ENCODE measurements at regions not wholly inside any gene's neighbourhood (a gene's known extent, or its start where the extent isn't known, plus 50 kb on each side); places are given as distances from the start of the nearest gene placed in this dataset.

GRCh38 chr18:57928466-57928865 is 115.6 kb upstream of the NEDD4L start:
- ChIA-PET CTCF (no interaction called here), POLR2A (no interaction called here)
- ATAC-seq, result no peak
- Histone ChIP-seq H3K9me3 (ENCODE audit: control insufficient read depth, insufficient read depth, low read depth, low read length) (no peaks in the 10 kb centered on the region), H3K4me3 (ENCODE audit: low read depth in 2 of 2, low read length in 2 of 2) (no peak overlapping the region), H3K36me3 (ENCODE audit: control insufficient read depth, insufficient read depth, low read length) (no peaks in the 10 kb centered on the region), H3K4me1 (ENCODE audit: control insufficient read depth, insufficient read depth, low read length) (no peaks in the 10 kb centered on the region), H3K27me3 (ENCODE audit: control insufficient read depth, insufficient read depth, low read length) (no peaks in the 10 kb centered on the region), H3K27ac (ENCODE audit: low read length) (no peak overlapping the region)
- intact Hi-C loops (cut with micrococcal nuclease; ENCODE audit: unreplicated experiment) (no loop called here), in situ Hi-C loops (cut with HindIII; ENCODE audit: low pct_unique_long_range_greater_than_20kb, low sequenced_read_pairs) (no loop called here)
- TF ChIP-seq TCF7L2 (IDR thresholded peaks at IDR 0.05; ENCODE audit: low read depth, low read length) (no peak), CTCF (IDR thresholded peaks at IDR 0.05) (no peak), REST (IDR thresholded peaks at IDR 0.05; ENCODE audit: insufficient read depth in 1 of 2, low read depth in 2 of 2, low read length in 1 of 2) (no peak), SIN3A (IDR thresholded peaks at IDR 0.05; ENCODE audit: borderline replicate concordance, insufficient read depth, low read depth, low read length) (no peak), POLR2AphosphoS5 (IDR thresholded peaks at IDR 0.05; ENCODE audit: low read depth, low read length) (no peak)
- no TSS peak for BruUV-seq (replicated peaks)
- no peak for DNase-seq (ENCODE audit: low read depth, low spot score)

- ChIA-PET CTCF (no interaction called here), POLR2A (no interaction called here)
- in situ Hi-C loops (cut with HindIII; ENCODE audit: low pct_unique_long_range_greater_than_20kb, low sequenced_read_pairs) (no loop called here), intact Hi-C loops (cut with micrococcal nuclease; ENCODE audit: unreplicated experiment) (no loop called here)
- BruUV-seq (replicated peaks), result no TSS peak
- no peak for DNase-seq (ENCODE audit: low read depth, low spot score)
- Histone ChIP-seq H3K4me3 (ENCODE audit: low read depth in 2 of 2, low read length in 2 of 2) (no peak overlapping the region), H3K27ac (ENCODE audit: low read length) (no peak overlapping the region), H3K27me3 (ENCODE audit: control insufficient read depth, insufficient read depth, low read length) (no peaks in the 10 kb centered on the region), H3K36me3 (ENCODE audit: control insufficient read depth, insufficient read depth, low read length) (no peaks in the 10 kb centered on the region), H3K4me1 (ENCODE audit: control insufficient read depth, insufficient read depth, low read length) (no peaks in the 10 kb centered on the region), H3K9me3 (ENCODE audit: control insufficient read depth, insufficient read depth, low read depth, low read length) (no peaks in the 10 kb centered on the region)
- TF ChIP-seq REST (IDR thresholded peaks at IDR 0.05; ENCODE audit: insufficient read depth in 1 of 2, low read depth in 2 of 2, low read length in 1 of 2), result no peak
- no peak for TF ChIP-seq POLR2AphosphoS5 (IDR thresholded peaks at IDR 0.05; ENCODE audit: low read depth, low read length)
- TF ChIP-seq SIN3A (IDR thresholded peaks at IDR 0.05; ENCODE audit: borderline replicate concordance, insufficient read depth, low read depth, low read length), result no peak
- no peak for TF ChIP-seq CTCF (IDR thresholded peaks at IDR 0.05)
- no peak for TF ChIP-seq TCF7L2 (IDR thresholded peaks at IDR 0.05; ENCODE audit: low read depth, low read length)
- ATAC-seq, result no peak
Observed at GRCh38 chr18:57927511-57927910, 116.5 kb upstream of the NEDD4L start.

Measured in Panc1 (cell line).